Transverse colon (tissue), 3 donors: ENCODE measurements at regions not wholly inside any gene's neighbourhood (a gene's known extent, or its start where the extent isn't known, plus 50 kb on each side); places are given as distances from the start of the nearest gene placed in this dataset.

Source experiments
- EP300 ChIP-seq: sonication (generic); formaldehyde crosslinking; IDR thresholded peaks from one replicate; pipeline ENCODE4 v1.6.1; 2017; ENCODE audit warnings: antibody characterized with exemption, low read depth
- POLR2A ChIP-seq: fragments of 450-650 bp; IDR thresholded peaks from one replicate; pipeline ENCODE4 v1.6.1; 2016; ENCODE audit warnings: antibody characterized with exemption, mild to moderate bottlenecking, moderate library complexity
- TF ChIP-seq, protein P1 (sequence below), 5 experiments: fragments of 200-600 bp in 3 of 5; fragments of 450-650 bp in 2 of 5; sonication (generic) in 3 of 5; IDR thresholded peaks; 1 replicate in 2 of 5; 2 replicates in 3 of 5; pipeline ENCODE4 v1.5.1; 2016 to 2017; ENCODE audit warnings: antibody characterized with exemption in 5 of 5, inconsistent platforms in 3 of 5, mild to moderate bottlenecking in 2 of 5, moderate library complexity in 1 of 5

DNA sequence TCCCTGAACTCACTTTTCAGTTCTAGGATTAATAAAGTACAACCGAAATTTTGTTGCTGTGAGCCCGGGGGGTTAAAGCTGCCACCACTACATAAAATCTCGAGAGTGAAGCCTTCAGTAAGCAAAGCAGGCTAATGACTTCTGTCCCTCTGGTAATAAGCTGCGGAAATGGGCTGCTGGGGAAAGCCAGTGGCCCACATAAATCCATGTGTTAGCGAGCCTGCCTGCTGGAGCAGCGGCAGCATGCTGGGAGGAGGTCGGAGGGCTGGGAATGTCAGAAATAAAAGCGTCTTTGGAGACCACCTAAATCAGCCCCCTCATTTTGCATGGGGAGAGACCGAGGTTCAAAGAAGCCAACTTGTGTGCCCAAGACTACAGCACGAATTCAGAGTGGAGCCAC lies 371.7 kb downstream of the TNS1 start:
- TF ChIP-seq, protein P1, sequence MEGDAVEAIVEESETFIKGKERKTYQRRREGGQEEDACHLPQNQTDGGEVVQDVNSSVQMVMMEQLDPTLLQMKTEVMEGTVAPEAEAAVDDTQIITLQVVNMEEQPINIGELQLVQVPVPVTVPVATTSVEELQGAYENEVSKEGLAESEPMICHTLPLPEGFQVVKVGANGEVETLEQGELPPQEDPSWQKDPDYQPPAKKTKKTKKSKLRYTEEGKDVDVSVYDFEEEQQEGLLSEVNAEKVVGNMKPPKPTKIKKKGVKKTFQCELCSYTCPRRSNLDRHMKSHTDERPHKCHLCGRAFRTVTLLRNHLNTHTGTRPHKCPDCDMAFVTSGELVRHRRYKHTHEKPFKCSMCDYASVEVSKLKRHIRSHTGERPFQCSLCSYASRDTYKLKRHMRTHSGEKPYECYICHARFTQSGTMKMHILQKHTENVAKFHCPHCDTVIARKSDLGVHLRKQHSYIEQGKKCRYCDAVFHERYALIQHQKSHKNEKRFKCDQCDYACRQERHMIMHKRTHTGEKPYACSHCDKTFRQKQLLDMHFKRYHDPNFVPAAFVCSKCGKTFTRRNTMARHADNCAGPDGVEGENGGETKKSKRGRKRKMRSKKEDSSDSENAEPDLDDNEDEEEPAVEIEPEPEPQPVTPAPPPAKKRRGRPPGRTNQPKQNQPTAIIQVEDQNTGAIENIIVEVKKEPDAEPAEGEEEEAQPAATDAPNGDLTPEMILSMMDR (IDR thresholded peaks at IDR 0.05), result no peak
- TF ChIP-seq EP300, result no peak
- TF ChIP-seq POLR2A, result no peak
